CMK (cell line): ENCODE measurements at regions not wholly inside any gene's neighbourhood (a gene's known extent, or its start where the extent isn't known, plus 50 kb on each side); places are given as distances from the start of the nearest gene placed in this dataset.

Experiments used
- DNase-seq: peaks from one replicate; pipeline ENCODE4 v3.0.0-alpha.2; 2010; ENCODE audit warnings: low read depth

GRCh38 chr11:108994887-108995286, 330.0 kb downstream of the DDX10 start:
- no peak for DNase-seq

GRCh38 chr11:108997826-108998225, 333.0 kb downstream of the DDX10 start:
- no peak for DNase-seq

DNA sequence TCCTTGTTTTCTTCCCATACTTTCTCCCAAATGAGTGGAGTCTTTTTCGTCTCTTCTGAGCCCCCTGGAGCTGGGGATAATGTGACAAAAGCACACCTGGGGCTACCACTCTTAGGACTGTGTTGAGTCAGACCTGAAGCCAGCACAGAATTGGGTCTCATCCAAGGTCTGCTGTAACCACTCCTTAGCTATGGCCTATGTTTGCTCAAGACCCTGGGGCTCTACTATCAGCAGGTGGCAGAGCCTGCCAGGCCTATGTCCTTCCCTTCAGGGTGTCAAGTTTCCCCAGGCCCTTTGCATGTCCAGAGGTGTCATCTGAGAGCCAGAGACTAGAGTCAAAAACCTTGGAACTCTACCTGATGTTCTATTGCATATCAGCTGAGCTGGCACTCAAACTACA, 335.7 kb downstream of the DDX10 start:
- no peak for DNase-seq

- DNase-seq = no peak
Observed at GRCh38 chr11:109001585-109001984, 336.7 kb downstream of the DDX10 start.

DNA sequence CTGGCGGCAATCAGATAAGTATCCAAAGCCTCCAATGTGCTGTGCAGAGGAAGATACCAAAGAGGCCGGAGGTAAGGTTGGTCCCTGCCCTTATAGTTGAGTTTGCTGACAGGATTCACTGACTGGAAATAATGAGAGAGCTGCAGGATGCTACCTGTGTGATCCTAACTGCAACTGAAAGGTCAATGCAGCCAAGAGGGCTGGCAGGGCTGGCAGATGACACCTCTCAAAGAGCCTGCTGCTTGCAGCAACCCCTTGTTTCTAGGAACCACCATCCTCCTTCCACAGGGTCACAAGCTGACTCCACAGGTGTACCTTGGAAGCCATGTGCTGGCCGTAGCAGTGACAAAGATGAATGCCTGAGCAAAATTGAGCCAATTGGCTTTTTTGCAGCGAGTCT, 348.1 kb downstream of the DDX10 start:
- no peak for DNase-seq

DNA sequence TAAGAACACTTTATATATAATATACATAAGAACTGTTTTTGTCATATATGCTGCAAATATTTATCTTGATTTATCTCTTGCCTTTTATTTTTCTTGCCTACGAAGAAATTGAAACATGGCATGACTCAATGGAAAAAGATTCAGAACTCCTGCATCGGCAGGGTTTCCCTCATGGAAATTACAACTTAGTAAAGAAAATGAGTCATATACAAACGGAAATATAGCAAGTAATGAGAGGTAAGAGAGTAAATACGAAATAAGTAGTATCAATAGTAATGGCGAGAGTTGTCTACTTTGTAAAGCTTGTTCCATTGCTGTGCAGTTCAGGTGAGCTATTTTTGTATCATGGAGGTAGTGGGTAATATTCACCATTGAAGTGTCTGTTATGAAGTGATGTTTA, 350.4 kb downstream of the DDX10 start:
- DNase-seq = no peak

DNA sequence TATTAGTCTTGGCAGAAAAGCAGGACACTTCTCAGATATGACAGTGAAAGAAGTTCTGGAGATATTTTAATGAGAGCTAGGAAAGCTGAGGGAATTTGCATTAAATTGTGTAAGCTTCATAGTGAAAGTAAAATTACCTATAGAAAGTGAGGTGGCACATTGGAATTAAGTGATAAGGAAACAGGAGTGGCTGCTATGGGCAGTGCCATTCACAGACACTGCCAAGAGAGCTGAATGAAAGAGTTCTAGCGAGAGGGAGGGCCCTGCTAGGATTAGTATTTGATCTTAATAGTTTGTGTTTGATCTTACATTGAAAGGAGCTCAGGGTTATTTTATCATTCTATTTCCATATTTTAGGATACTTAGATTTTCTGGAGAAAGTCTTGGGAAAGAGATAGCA, 351.9 kb downstream of the DDX10 start:
- DNase-seq = no peak

DNA sequence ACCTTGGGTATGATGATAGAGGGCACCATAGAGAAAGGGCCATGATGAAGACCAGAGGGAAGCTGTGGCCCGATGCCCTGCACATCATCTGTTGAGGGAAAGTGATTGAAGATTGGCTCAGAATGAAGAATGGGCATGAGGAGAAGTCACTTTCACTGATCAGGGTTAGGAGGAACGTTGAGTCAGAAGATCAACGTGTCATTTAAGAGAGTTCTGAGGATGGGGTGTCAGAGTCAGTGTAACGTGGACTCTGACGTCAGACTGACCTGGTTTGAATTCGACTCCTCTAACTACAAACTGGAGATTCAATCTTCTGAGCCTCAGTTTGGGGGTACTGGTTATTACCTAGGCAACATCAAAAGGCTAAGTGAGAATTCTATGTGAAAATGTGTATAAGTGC, 352.6 kb downstream of the DDX10 start:
- DNase-seq = no peak

DNA sequence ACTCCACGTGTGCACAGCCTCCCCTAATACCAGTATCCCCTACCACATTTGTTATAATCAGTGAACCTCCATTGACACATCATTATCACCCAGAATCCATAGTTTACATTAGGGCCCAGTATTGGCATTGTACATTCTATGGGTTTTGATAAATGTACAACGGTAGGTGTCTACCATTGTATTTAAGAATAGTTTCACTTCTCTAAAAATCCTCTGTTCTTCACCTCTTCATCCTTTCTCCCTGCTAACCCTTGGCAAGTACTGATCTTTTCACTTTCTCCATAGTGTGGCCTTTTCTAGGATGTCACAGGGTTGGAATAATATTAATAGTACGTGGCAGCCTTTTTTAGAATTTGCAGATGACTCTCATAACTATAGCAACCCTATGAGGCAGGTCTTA, 353.8 kb downstream of the DDX10 start:
- no peak for DNase-seq

GRCh38 chr11:109019342-109019936, 354.6 kb downstream of the DDX10 start:
- no peak for DNase-seq

GRCh38 chr11:109023036-109023435, 358.2 kb downstream of the DDX10 start:
- no peak for DNase-seq

GRCh38 chr11:109026891-109027489, 362.1 kb downstream of the DDX10 start:
- no peak for DNase-seq

GRCh38 chr11:109027851-109028250, 363.0 kb downstream of the DDX10 start:
- no peak for DNase-seq

DNA sequence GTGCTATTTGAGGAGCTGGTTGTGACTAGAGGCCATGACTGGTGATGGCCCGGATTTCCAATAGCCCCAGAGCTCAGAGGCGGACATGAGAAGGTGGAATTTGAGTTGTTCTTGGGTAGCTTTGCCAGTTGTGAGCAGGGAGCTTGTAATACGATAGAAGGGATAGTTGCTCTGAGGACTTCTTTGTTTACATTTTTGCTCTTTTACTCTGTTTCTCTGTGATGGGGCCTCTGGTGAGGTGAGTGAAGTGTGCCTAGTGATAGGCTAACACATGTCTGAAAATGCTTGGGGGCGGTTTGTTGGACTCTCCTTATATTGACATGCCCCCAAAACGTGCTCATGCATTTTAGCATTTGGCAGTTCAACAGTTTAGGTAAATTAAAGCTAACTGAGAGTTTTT, 365.1 kb downstream of the DDX10 start:
- DNase-seq = no peak

- DNase-seq = no peak
Observed at GRCh38 chr11:109033627-109034338, 368.9 kb downstream of the DDX10 start.

DNA sequence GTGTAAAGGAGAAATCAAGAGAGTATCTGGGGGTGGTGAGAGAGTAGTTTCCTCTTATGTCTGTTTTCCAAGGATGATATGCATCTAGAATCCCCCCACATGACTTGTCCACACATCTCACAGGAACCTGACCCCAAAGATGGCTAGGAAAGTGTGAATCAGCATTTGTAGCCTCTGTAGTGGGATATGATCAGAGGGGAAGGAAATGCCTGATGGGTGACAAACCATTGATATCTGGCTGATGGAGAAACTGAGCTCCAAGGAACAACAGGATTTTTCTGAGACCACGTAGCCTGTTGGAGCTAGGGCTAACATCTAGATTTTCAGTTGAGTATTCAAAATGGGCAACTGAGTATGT, 369.4 kb downstream of the DDX10 start:
- no peak for DNase-seq

GRCh38 chr11:109035284-109035683, 370.4 kb downstream of the DDX10 start:
- DNase-seq = no peak

GRCh38 chr11:109036011-109036410, 371.1 kb downstream of the DDX10 start:
- DNase-seq = no peak

- no peak for DNase-seq
Observed at GRCh38 chr11:109037856-109038780, 373.2 kb downstream of the DDX10 start.

- DNase-seq = no peak
Observed at GRCh38 chr11:109039611-109040010, 374.7 kb downstream of the DDX10 start.

DNA sequence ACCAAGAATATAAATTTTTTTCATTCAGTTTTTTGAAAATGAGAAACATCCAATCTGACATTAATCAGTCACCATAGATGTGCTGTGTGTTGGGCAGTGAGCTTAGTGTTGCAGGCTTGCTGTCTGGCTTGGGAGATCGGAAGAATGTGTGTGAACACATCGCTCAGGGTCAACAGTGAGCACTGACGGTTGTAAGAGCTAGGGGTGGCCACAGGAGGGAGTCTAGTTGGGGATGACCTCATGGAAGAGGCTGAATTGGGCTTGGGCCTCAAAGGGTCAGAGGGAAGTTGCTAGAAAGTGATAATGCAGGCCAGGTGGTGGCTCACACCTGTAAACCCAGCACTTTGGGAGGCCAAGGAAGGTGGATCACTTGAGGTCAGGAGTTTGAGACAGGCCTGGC, 375.4 kb downstream of the DDX10 start:
- DNase-seq = peak; percentile 7

DNA sequence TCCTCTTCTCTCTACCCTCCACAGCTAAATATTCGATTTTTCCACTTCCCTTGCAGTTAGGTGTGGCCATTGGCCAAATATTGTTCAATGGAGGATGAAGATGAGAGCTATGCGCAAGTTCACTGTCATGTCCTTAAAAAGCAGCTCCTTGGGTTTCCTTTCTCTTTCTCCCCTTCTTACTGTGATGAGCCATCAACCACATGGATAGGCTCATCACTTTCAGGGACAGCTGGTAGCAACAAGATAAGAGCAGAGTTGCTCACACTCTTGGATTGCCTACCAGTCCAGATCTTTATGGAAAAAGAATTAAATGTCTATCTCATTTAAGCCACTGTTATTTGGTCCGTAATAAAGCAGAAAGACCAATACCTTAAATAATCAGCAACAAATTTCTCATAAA, 377.0 kb downstream of the DDX10 start:
- no peak for DNase-seq

GRCh38 chr11:109043315-109043714, 378.4 kb downstream of the DDX10 start:
- DNase-seq = no peak
